Ovary (tissue), 7 donors: ENCODE measurements at regions not wholly inside any gene's neighbourhood (a gene's known extent, or its start where the extent isn't known, plus 50 kb on each side); places are given as distances from the start of the nearest gene placed in this dataset.

Source experiments
- DNase-seq, 5 donors: peaks; one replicate each; pipeline ENCODE4 v3.0.0-alpha.2; 2019 to 2020
- H3K27ac ChIP-seq, 2 donors: fragments of 200-600 bp; one replicate each; pipeline versions ENCODE4 v1.5.1 to v1.8.0; 2019 to 2022
- H3K27me3 ChIP-seq: fragments of 200-600 bp; one replicate; pipeline ENCODE4 v1.8.0; 2022
- H3K36me3 ChIP-seq: fragments of 200-600 bp; sonication (generic); one replicate; pipeline ENCODE4 v1.5.1; 2019
- H3K4me1 ChIP-seq: one replicate; pipeline ENCODE4 v1.8.1; 2013; ENCODE audit warnings: mild to moderate bottlenecking, moderate library complexity; ENCODE audit not compliant: insufficient read depth
- H3K4me3 ChIP-seq: fragments of 200-600 bp; sonication (generic); one replicate; pipeline ENCODE4 v1.5.1; 2017
- H3K9me3 ChIP-seq, 2 donors: fragments of 200-600 bp in 1 of 2; sonication (generic) in 1 of 2; one replicate each; pipeline versions ENCODE4 v1.5.1 to v1.8.1; 2013 to 2019; ENCODE audit warnings: mild to moderate bottlenecking in 1 of 2, moderate library complexity in 1 of 2
- CTCF ChIP-seq, 3 donors: fragments of 450-650 bp in 2 of 3; fragments of 200-600 bp in 1 of 3; IDR thresholded peaks; one replicate each; pipeline versions ENCODE4 v1.5.1 to v1.8.0; 2016 to 2022; ENCODE audit warnings: antibody characterized with exemption in 3 of 3, mild to moderate bottlenecking in 1 of 3
- EP300 ChIP-seq: sonication (generic); formaldehyde crosslinking; IDR thresholded peaks from one replicate; pipeline ENCODE4 v1.6.1; 2017; ENCODE audit warnings: antibody characterized with exemption
- POLR2A ChIP-seq: fragments of 450-650 bp; IDR thresholded peaks from one replicate; pipeline ENCODE4 v1.6.1; 2017; ENCODE audit warnings: antibody characterized with exemption, mild to moderate bottlenecking, moderate library complexity
- WGBS, 3 donors: extraction: QIAGEN DNeasy Blood & Tissue Kit in 1 of 3; methylation state at CpG; one replicate each; pipeline versions ENCODE4 v1.1.5 to v1.1.7; 2013 to 2017; 5-methylcytosine and 5-hydroxymethylcytosine counted together
- intact Hi-C, 4 donors: fragments of 100-400 bp; cut with DNase I; formaldehyde crosslinking; loops; one replicate each; pipeline versions ENCODE4 v1.11.0 to v1.15.1; 2022 to 2023
- donor health status: DM: no; HTN: no; CAD: no; lungs with moderate emphysema.
- donor health status: DM: no; HTN: no; CAD: no.
- donor health status: Bipolar disorder and iron deficiency.
- donor health status: DM: no; HTN: no; CAD: no.
- donor health status: DM: yes; HTN: yes; CAD: no.

GRCh38 chr6:66788579-66788978, 1081.6 kb upstream of the EYS start:
- no peak for DNase-seq
- 95 to 100% (median 97%) methylated on average over 3 of the region's 3 CpGs for WGBS, 3 donors
- intact Hi-C loops, result no loop called here

GRCh38 chr6:66772800-66773199, 1065.8 kb upstream of the EYS start:
- H3K4me3 ChIP-seq, result no peak overlapping the region
- H3K27me3 ChIP-seq, result no peaks in the 10 kb centered on the region
- H3K36me3 ChIP-seq, result no peaks in the 10 kb centered on the region
- intact Hi-C loops, result no loop called here
- WGBS, 3 donors, result 30 to 38% (median 34%) methylated on average over 2 of the region's 2 CpGs
- TF ChIP-seq EP300 (no peak), CTCF (IDR thresholded peaks at IDR 0.05) (no peak), POLR2A (no peak)
- DNase-seq, result no peak
- no peaks in the 10 kb centered on the region for H3K4me1 ChIP-seq
- no peak overlapping the region for H3K27ac ChIP-seq
- no peaks in the 10 kb centered on the region for H3K9me3 ChIP-seq

More at GRCh38 chr6:66788579-66788978, 1081.6 kb upstream of the EYS start:
- Histone ChIP-seq H3K4me3 (no peak overlapping the region), H3K9me3 (no peaks in the 10 kb centered on the region), H3K4me1 (no peaks in the 10 kb centered on the region), H3K27ac (no peak overlapping the region), H3K36me3 (no peaks in the 10 kb centered on the region), H3K27me3 (no peaks in the 10 kb centered on the region)
- TF ChIP-seq CTCF (IDR thresholded peaks at IDR 0.05) (no peak), EP300 (no peak), POLR2A (no peak)

- H3K27ac ChIP-seq, result no peak overlapping the region
- 86 to 92% (median 91%) methylated on average over 2 of the region's 2 CpGs for WGBS, 3 donors
- no peaks in the 10 kb centered on the region for H3K4me1 ChIP-seq
- TF ChIP-seq EP300, result no peak
- no peak for TF ChIP-seq POLR2A
- no peak for TF ChIP-seq CTCF (IDR thresholded peaks at IDR 0.05)
- no peak for DNase-seq
- H3K36me3 ChIP-seq, result no peaks in the 10 kb centered on the region
- H3K9me3 ChIP-seq, result no peaks in the 10 kb centered on the region
- intact Hi-C loops, result no loop called here
- no peak overlapping the region for H3K4me3 ChIP-seq
- no peaks in the 10 kb centered on the region for H3K27me3 ChIP-seq
Measured at GRCh38 chr6:66771626-66772025, 1064.6 kb upstream of the EYS start.

- H3K36me3 ChIP-seq, result no peaks in the 10 kb centered on the region
- H3K4me1 ChIP-seq, result no peaks in the 10 kb centered on the region
- DNase-seq, result no peak
- no peak for TF ChIP-seq EP300
- no peak for TF ChIP-seq CTCF (IDR thresholded peaks at IDR 0.05)
- no peak for TF ChIP-seq POLR2A
- no peak overlapping the region for H3K27ac ChIP-seq
- intact Hi-C loops, result no loop called here
- no peaks in the 10 kb centered on the region for H3K27me3 ChIP-seq
- H3K4me3 ChIP-seq, result no peak overlapping the region
- H3K9me3 ChIP-seq, result no peaks in the 10 kb centered on the region
Measured at GRCh38 chr6:66751630-66752029, 1044.6 kb upstream of the EYS start.

GRCh38 chr6:66740346-66740745, 1033.3 kb upstream of the EYS start:
- no peak overlapping the region for H3K4me3 ChIP-seq

More at GRCh38 chr6:66740346-66740745, 1033.3 kb upstream of the EYS start:
- Histone ChIP-seq H3K36me3 (no peaks in the 10 kb centered on the region), H3K27ac (no peak overlapping the region), H3K27me3 (no peaks in the 10 kb centered on the region), H3K9me3 (no peaks in the 10 kb centered on the region), H3K4me1 (no peaks in the 10 kb centered on the region)
- TF ChIP-seq EP300, result no peak
- TF ChIP-seq CTCF (IDR thresholded peaks at IDR 0.05), result no peak
- no peak for TF ChIP-seq POLR2A
- WGBS, 3 donors, result 81 to 93% (median 87%) methylated on average over 1 of the region's 1 CpG
- no peak for DNase-seq
- intact Hi-C loops, result no loop called here
